K562 (cell line): ENCODE measurements at regions not wholly inside any gene's neighbourhood (a gene's known extent, or its start where the extent isn't known, plus 50 kb on each side); places are given as distances from the start of the nearest gene placed in this dataset.
A peak's percentile ranks its signal among the peaks of the same experiment; 100 is the strongest.

Source experiments
- ATF6 ChIP-seq: sonication (generic); formaldehyde crosslinking; IDR thresholded peaks from 2 replicates; pipeline ENCODE4 v1.4.0; 2020; ENCODE audit warnings: mild to moderate bottlenecking, missing genetic modification reagents
- HDAC6 ChIP-seq: IDR thresholded peaks from 2 replicates; pipeline ENCODE4 v1.6.1; 2012; ENCODE audit warnings: low read depth, mild to moderate bottlenecking, control low read depth, inconsistent platforms, low read length, moderate library complexity
- HNRNPK ChIP-seq: fragments of 200-400 bp; formaldehyde crosslinking; IDR thresholded peaks from one replicate; pipeline ENCODE4 v1.6.1; 2018; ENCODE audit warnings: mild to moderate bottlenecking, low read depth, low read length; ENCODE audit not compliant: poor library complexity, severe bottlenecking
- JUND ChIP-seq, 2 experiments: IDR thresholded peaks; 2 replicates in 1 of 2; 3 replicates in 1 of 2; pipeline ENCODE4 v1.6.1; 2011; ENCODE audit warnings: borderline replicate concordance in 2 of 2, low read depth in 2 of 2, low read length in 2 of 2, improper control_type of control experiment in 1 of 2, missing biosample characterization in 1 of 2, missing genetic modification characterization in 1 of 2, missing genetic modification reagents in 1 of 2
- MED1 ChIP-seq: sonication (generic); formaldehyde crosslinking; IDR thresholded peaks from 2 replicates; pipeline ENCODE4 v1.8.1; 2023; ENCODE audit warnings: missing genetic modification reagents, borderline replicate concordance
- MIER1 ChIP-seq: fragments of 450-650 bp; IDR thresholded peaks from 2 replicates; pipeline ENCODE4 v1.6.1; 2016; ENCODE audit warnings: antibody characterized with exemption, mild to moderate bottlenecking, low read depth
- NELFE ChIP-seq: IDR thresholded peaks from 2 replicates; pipeline ENCODE4 v1.6.1; 2011; ENCODE audit warnings: mild to moderate bottlenecking; ENCODE audit not compliant: insufficient read depth, insufficient read length
- PKNOX1 ChIP-seq: fragments of 450-650 bp; IDR thresholded peaks from 2 replicates; pipeline ENCODE4 v1.6.1; 2016
- POLR2B ChIP-seq: fragments of 450-650 bp; IDR thresholded peaks from 2 replicates; pipeline ENCODE4 v1.6.1; 2018; ENCODE audit warnings: low read depth; ENCODE audit not compliant: partially characterized antibody
- PPARD ChIP-seq: fragments of 250-450 bp; sonication (Bioruptor Pico); IDR thresholded peaks from 2 replicates; pipeline ENCODE4 v1.8.0; 2022; ENCODE audit warnings: inconsistent platforms, mild to moderate bottlenecking, moderate library complexity
- RB1 ChIP-seq: fragments of 450-650 bp; IDR thresholded peaks from 2 replicates; pipeline ENCODE4 v1.6.1; 2017; ENCODE audit warnings: low read depth, mild to moderate bottlenecking
- RFX1 ChIP-seq: fragments of 450-650 bp; IDR thresholded peaks from 2 replicates; pipeline ENCODE4 v1.6.1; 2016; ENCODE audit warnings: mild to moderate bottlenecking, moderate library complexity
- RFX7 ChIP-seq: fragments of 250-450 bp; sonication (Bioruptor Pico); IDR thresholded peaks from 2 replicates; pipeline ENCODE4 v1.5.1; 2021; ENCODE audit warnings: mild to moderate bottlenecking
- SIRT6 ChIP-seq: IDR thresholded peaks from one replicate; pipeline ENCODE4 v1.6.1; 2012; ENCODE audit warnings: low read depth, mild to moderate bottlenecking, control low read depth, inconsistent platforms, low read length, moderate library complexity
- SMARCB1 ChIP-seq: IDR thresholded peaks from 2 replicates; pipeline ENCODE4 v1.6.1; 2011; ENCODE audit warnings: improper control_type of control experiment, low read depth; ENCODE audit not compliant: insufficient read length
- TSHZ1 ChIP-seq: fragments of 250-450 bp; sonication (Bioruptor Pico); IDR thresholded peaks from 2 replicates; pipeline ENCODE4 v1.4.0; 2020; ENCODE audit warnings: mild to moderate bottlenecking, moderate library complexity
- ZEB2 ChIP-seq: fragments of 450-650 bp; IDR thresholded peaks from 2 replicates; pipeline ENCODE4 v1.6.1; 2016
- ZNF224 ChIP-seq: sonication (generic); formaldehyde crosslinking; IDR thresholded peaks from 2 replicates; pipeline ENCODE4 v1.8.0; 2022; ENCODE audit warnings: mild to moderate bottlenecking, missing genetic modification reagents
- ZNF347 ChIP-seq: fragments of 450-650 bp; formaldehyde crosslinking; IDR thresholded peaks from 2 replicates; pipeline ENCODE4 v1.4.0; 2020; ENCODE audit warnings: low read depth, mild to moderate bottlenecking, moderate library complexity
- ZNF41 ChIP-seq: fragments of 250-450 bp; sonication (Bioruptor Pico); conservative IDR thresholded peaks from 2 replicates; pipeline ENCODE4 v1.4.0; 2020; ENCODE audit warnings: mild to moderate bottlenecking
- ZNF436 ChIP-seq: fragments of 250-450, 450-650 bp; sonication (Bioruptor Pico); formaldehyde crosslinking; IDR thresholded peaks from 2 replicates; pipeline ENCODE4 v1.7.0; 2020; ENCODE audit warnings: mild to moderate bottlenecking
- ZNF766 ChIP-seq: fragments of 200-800 bp; sonication (Bioruptor generic); conservative IDR thresholded peaks from 2 replicates; pipeline ENCODE4 v1.6.1; 2016; ENCODE audit warnings: missing genetic modification characterization, missing compliant biosample characterization

GRCh38 chr13:50422181-50423148 lies 407.2 kb downstream of the KCNRG start (continued):
- no peak for TF ChIP-seq TSHZ1
- TF ChIP-seq PPARD (CRISPR knock-in tag): no peak
- TF ChIP-seq ZNF766 (CRISPR knock-in tag): no peak
- peak; percentile 51; the same call in 1 of the 2 replicates for TF ChIP-seq ZEB2
- TF ChIP-seq MIER1: no peak
- no peak for TF ChIP-seq HDAC6
- TF ChIP-seq ZNF224: no peak
- TF ChIP-seq JUND (IDR thresholded peaks at IDR 0.05; ENCODE audit: borderline replicate concordance, low read depth, low read length): peak; percentile 42
- no peak; the same call in 2 of the 3 replicates for TF ChIP-seq JUND (tag; IDR thresholded peaks at IDR 0.05; ENCODE audit: borderline replicate concordance, low read depth, low read length)
- TF ChIP-seq ATF6 (CRISPR knock-in tag): no peak
- no peak for TF ChIP-seq RFX7 (CRISPR knock-in tag)
- TF ChIP-seq ZNF347 (CRISPR knock-in tag): no peak
- TF ChIP-seq RFX1: no peak
- no peak for TF ChIP-seq MED1 (CRISPR knock-in tag)
- no peak for TF ChIP-seq RB1
- no peak for TF ChIP-seq SMARCB1
- TF ChIP-seq PKNOX1: peak; percentile 20; the same call in 1 of the 2 replicates
- no peak for TF ChIP-seq NELFE
- TF ChIP-seq HNRNPK: no peak
- no peak for TF ChIP-seq POLR2B
- no peak for TF ChIP-seq ZNF41 (CRISPR knock-in tag)
- no peak for TF ChIP-seq ZNF436
- TF ChIP-seq SIRT6: no peak
